HL-60 (cell line): ENCODE measurements at regions not wholly inside any gene's neighbourhood (a gene's known extent, or its start where the extent isn't known, plus 50 kb on each side); places are given as distances from the start of the nearest gene placed in this dataset.
"Not testable (repeated sequence)": the region's sequence is repeated elsewhere in the genome, so short reads cannot be mapped to it uniquely, and the experiment has no call there.

ENCODE experiments used
- POLR2AphosphoS5 ChIP-seq: IDR thresholded peaks from 2 replicates; pipeline ENCODE4 v1.6.1; 2012; ENCODE audit warnings: low read depth
- TF ChIP-seq, protein P1 (sequence below): IDR thresholded peaks from one replicate; pipeline ENCODE4 v1.5.1; 2011; ENCODE audit warnings: low read length, control low read depth, inconsistent platforms; ENCODE audit not compliant: insufficient read depth

DNA sequence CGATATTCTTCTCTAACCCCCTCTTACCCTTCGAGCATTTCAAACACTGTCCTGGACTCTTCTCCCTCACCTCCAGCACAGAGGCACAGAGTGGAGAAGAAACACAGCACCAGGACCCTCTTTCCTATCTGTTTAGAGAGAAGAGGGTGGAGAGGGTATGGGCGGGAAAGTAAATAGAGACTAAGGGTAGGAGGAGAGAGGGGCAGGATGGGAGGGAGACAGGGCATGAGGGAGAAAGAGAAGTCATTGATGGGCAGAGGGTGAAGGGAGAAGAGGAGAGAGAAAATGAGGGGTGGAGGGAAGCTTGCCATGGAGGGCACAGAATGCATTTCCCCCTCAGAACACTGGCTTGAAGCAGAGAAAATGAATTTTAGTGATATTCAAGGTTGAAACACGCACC is 543.9 kb upstream of the B3GAT1 start:
- not testable (repeated sequence) for TF ChIP-seq POLR2AphosphoS5
- TF ChIP-seq, protein P1, sequence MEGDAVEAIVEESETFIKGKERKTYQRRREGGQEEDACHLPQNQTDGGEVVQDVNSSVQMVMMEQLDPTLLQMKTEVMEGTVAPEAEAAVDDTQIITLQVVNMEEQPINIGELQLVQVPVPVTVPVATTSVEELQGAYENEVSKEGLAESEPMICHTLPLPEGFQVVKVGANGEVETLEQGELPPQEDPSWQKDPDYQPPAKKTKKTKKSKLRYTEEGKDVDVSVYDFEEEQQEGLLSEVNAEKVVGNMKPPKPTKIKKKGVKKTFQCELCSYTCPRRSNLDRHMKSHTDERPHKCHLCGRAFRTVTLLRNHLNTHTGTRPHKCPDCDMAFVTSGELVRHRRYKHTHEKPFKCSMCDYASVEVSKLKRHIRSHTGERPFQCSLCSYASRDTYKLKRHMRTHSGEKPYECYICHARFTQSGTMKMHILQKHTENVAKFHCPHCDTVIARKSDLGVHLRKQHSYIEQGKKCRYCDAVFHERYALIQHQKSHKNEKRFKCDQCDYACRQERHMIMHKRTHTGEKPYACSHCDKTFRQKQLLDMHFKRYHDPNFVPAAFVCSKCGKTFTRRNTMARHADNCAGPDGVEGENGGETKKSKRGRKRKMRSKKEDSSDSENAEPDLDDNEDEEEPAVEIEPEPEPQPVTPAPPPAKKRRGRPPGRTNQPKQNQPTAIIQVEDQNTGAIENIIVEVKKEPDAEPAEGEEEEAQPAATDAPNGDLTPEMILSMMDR: not testable (repeated sequence)
